NCI-H69 (cell line): ENCODE measurements at regions not wholly inside any gene's neighbourhood (a gene's known extent, or its start where the extent isn't known, plus 50 kb on each side); places are given as distances from the start of the nearest gene placed in this dataset.

ENCODE experiments used
- DNase-seq: peaks from one replicate; lab custom pipeline; 2025; lab: John Stamatoyannopoulos, UW

DNA sequence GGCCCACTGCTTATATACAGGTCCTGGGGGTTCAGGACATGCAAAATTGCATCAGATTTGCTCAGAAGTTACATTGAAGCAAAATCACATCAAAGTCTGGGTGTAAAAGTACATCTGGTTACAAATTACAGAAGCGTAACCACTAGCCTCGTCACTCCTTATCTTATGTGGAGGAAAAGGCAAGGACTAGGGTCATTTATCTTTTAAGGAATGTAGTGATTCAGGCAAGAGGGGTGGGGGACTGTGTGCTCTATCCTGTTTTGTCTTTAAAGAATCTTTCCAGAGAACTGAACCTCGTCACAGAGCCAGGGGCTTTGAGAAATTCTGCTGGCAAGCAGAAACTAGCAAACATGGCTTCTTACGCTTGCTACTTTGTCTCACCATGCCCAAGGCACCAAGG is 61.1 kb upstream of the RAB4A start:
- no peak for DNase-seq

DNA sequence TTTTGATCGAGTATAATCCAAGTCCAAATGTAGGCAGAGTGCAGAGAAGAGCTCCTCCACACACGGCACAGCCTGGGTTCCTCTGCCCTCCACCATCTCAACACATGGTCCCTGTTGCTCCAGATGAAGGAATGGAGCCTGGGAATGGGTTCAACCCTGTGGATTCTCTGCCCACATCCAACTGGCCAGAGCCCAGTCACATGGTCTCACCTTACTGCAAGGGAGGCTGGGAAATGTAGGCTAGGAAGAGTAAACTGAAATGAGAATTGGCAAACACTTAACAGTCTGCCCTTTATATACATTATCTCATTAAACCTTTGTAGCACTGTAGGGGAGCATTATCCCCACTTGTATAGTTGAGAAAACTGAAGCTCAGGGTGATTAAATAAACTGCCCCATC is 60.1 kb upstream of the RAB4A start:
- no peak for DNase-seq

- DNase-seq: no peak
Measured at GRCh38 chr1:229213797-229214196, 57.1 kb upstream of the RAB4A start.

GRCh38 chr1:229217716-229218115 is 53.2 kb upstream of the RAB4A start:
- DNase-seq: peak; percentile 18

GRCh38 chr1:229218612-229219025 is 52.3 kb upstream of the RAB4A start:
- no peak for DNase-seq

DNA sequence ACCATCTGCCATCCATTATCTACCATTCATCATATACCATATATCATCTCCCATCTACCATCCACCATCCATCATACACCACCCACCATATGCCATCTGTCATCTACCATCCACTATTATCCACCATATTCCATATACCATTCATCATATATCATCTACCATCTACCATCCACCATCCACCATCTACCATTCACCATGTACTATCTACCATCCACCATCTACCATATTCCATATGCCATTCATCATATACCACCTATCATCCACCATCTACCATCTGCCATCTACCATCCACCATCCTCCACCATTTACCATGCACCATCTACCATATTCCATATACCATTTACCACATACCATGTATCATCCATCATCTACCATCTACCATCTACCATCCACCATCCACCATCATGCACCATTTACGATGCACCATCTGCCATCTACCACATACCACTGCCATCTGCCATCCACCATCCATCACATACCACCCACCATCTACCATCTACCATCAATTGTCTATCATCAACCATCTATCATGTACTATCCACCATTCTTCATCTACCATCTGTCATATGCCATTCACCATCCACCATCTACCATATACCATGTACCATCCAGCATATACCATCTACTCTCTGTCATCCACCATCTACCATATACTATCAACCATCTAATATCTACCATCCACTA is 50.6 kb upstream of the RAB4A start:
- DNase-seq: peak; percentile 45

- peak; percentile 99 for DNase-seq
Measured at GRCh38 chr1:229221106-229222019, 49.5 kb upstream of the RAB4A start.
